22Rv1 (cell line): ENCODE measurements at regions not wholly inside any gene's neighbourhood (a gene's known extent, or its start where the extent isn't known, plus 50 kb on each side); places are given as distances from the start of the nearest gene placed in this dataset.

Experiments used
- ZFX ChIP-seq: fragments of 450-650 bp; IDR thresholded peaks from 2 replicates; pipeline ENCODE4 v1.6.1; 2017; ENCODE audit warnings: antibody characterized with exemption, borderline replicate concordance
- TF ChIP-seq, protein P1 (sequence below): fragments of 450-650 bp; IDR thresholded peaks from 2 replicates; pipeline ENCODE4 v1.5.1; 2017; ENCODE audit warnings: mild to moderate bottlenecking

DNA sequence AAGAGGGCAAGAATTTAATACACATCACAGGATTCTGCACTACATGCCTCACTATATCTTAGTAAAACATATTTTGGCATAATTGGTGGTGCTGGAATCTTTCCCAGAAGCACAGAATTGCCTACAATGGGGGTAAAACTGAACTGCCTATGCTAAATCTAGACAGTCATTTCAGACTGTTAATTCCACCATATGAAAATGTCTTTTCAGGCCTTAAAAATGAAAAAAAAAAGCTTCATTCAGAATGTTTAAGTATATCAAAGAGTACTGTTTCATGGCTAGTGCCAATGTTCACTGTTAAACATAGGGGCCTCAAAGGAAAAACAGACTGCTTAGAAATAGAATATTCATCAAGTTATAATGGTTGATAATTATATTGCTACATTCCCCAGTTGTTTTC, 797.0 kb downstream of the PCDH19 start:
- TF ChIP-seq, protein P1, sequence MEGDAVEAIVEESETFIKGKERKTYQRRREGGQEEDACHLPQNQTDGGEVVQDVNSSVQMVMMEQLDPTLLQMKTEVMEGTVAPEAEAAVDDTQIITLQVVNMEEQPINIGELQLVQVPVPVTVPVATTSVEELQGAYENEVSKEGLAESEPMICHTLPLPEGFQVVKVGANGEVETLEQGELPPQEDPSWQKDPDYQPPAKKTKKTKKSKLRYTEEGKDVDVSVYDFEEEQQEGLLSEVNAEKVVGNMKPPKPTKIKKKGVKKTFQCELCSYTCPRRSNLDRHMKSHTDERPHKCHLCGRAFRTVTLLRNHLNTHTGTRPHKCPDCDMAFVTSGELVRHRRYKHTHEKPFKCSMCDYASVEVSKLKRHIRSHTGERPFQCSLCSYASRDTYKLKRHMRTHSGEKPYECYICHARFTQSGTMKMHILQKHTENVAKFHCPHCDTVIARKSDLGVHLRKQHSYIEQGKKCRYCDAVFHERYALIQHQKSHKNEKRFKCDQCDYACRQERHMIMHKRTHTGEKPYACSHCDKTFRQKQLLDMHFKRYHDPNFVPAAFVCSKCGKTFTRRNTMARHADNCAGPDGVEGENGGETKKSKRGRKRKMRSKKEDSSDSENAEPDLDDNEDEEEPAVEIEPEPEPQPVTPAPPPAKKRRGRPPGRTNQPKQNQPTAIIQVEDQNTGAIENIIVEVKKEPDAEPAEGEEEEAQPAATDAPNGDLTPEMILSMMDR = no peak
- TF ChIP-seq ZFX = no peak
